Tibial nerve (tissue), 4 donors: ENCODE measurements at regions not wholly inside any gene's neighbourhood (a gene's known extent, or its start where the extent isn't known, plus 50 kb on each side); places are given as distances from the start of the nearest gene placed in this dataset.

ENCODE experiments used
- DNase-seq, 2 donors: peaks; one replicate each; pipeline ENCODE4 v3.0.0-alpha.2; 2019; ENCODE audit warnings: low spot score in 2 of 2
- H3K27ac ChIP-seq, 4 donors: fragments of 200-600 bp; sonication (generic) in 3 of 4; one replicate each; pipeline ENCODE4 v1.5.1; 2017 to 2019; ENCODE audit warnings: mild to moderate bottlenecking in 1 of 4
- H3K27me3 ChIP-seq, 2 donors: fragments of 200-600 bp; sonication (generic) in 1 of 2; one replicate each; pipeline versions ENCODE4 v1.5.1 to v1.6.0; 2017 to 2019
- H3K36me3 ChIP-seq, 3 donors: fragments of 200-600 bp; sonication (generic); one replicate each; pipeline ENCODE4 v1.5.1; 2018 to 2019
- H3K4me1 ChIP-seq, 4 donors: fragments of 200-600 bp; sonication (generic) in 3 of 4; one replicate each; pipeline ENCODE4 v1.5.1; 2017 to 2019
- H3K4me3 ChIP-seq, 4 donors: fragments of 200-600 bp; sonication (generic) in 3 of 4; one replicate each; pipeline ENCODE4 v1.5.1; 2017 to 2019; ENCODE audit warnings: mild to moderate bottlenecking in 1 of 4, moderate library complexity in 1 of 4
- H3K9me3 ChIP-seq, 4 donors: fragments of 200-600 bp; sonication (generic) in 3 of 4; one replicate each; pipeline ENCODE4 v1.5.1; 2017 to 2019
- CTCF ChIP-seq, 5 experiments: fragments of 200-600 bp in 3 of 5; fragments of 450-650 bp in 2 of 5; sonication (generic) in 3 of 5; IDR thresholded peaks; one replicate each; pipeline ENCODE4 v1.5.1; 2016 to 2019; ENCODE audit warnings: antibody characterized with exemption in 5 of 5, mild to moderate bottlenecking in 3 of 5, moderate library complexity in 2 of 5
- EP300 ChIP-seq, 2 donors: sonication (generic); formaldehyde crosslinking; IDR thresholded peaks; one replicate each; pipeline ENCODE4 v1.6.1; 2017; ENCODE audit warnings: antibody characterized with exemption in 2 of 2, mild to moderate bottlenecking in 1 of 2
- POLR2A ChIP-seq, 2 donors: fragments of 450-650 bp; IDR thresholded peaks; one replicate each; pipeline ENCODE4 v1.6.1; 2017; ENCODE audit warnings: antibody characterized with exemption in 2 of 2, mild to moderate bottlenecking in 2 of 2, moderate library complexity in 2 of 2
- WGBS, 2 donors: methylation state at CpG; one replicate each; pipeline ENCODE4 v1.1.5; 2018; 5-methylcytosine and 5-hydroxymethylcytosine counted together

GRCh38 chr5:143546394-143546793, 142.9 kb upstream of the NR3C1 start:
- no peak overlapping the region for H3K27ac ChIP-seq
- TF ChIP-seq EP300 (IDR thresholded peaks at IDR 0.05), result no peak
- TF ChIP-seq POLR2A (IDR thresholded peaks at IDR 0.05), result no peak
- TF ChIP-seq CTCF (IDR thresholded peaks at IDR 0.05), result no peak
- no peaks in the 10 kb centered on the region for H3K27me3 ChIP-seq
- peaks cover 0 to 5% (median 0%) of the 10 kb centered on the region in 4 donors for H3K9me3 ChIP-seq
- no peaks in the 10 kb centered on the region for H3K36me3 ChIP-seq
- DNase-seq, result no peak
- H3K4me1 ChIP-seq, result peaks cover 0 to 3% (median 0%) of the 10 kb centered on the region in 4 donors
- H3K4me3 ChIP-seq, result no peak overlapping the region

- DNase-seq, result no peak
- TF ChIP-seq CTCF (IDR thresholded peaks at IDR 0.05) (no peak), POLR2A (IDR thresholded peaks at IDR 0.05) (no peak), EP300 (IDR thresholded peaks at IDR 0.05) (no peak)
Observed at GRCh38 chr5:143544606-143545005, 141.1 kb upstream of the NR3C1 start.

GRCh38 chr5:143543358-143544255, 140.1 kb upstream of the NR3C1 start:
- Histone ChIP-seq H3K27ac (no peak overlapping the region), H3K4me3 (no peak overlapping the region), H3K4me1 (peaks cover 0 to 3% (median 0%) of the 10 kb centered on the region in 4 donors), H3K36me3 (no peaks in the 10 kb centered on the region), H3K27me3 (no peaks in the 10 kb centered on the region), H3K9me3 (peaks cover 0 to 15% (median 3%) of the 10 kb centered on the region in 4 donors)
- TF ChIP-seq POLR2A (IDR thresholded peaks at IDR 0.05), result no peak
- TF ChIP-seq CTCF (IDR thresholded peaks at IDR 0.05), result no peak
- TF ChIP-seq EP300 (IDR thresholded peaks at IDR 0.05), result no peak
- no peak for DNase-seq
- 54 to 64% methylated on average over 2 of the region's 2 CpGs for WGBS, 2 donors

More at GRCh38 chr5:143544606-143545005, 141.1 kb upstream of the NR3C1 start:
- H3K9me3 ChIP-seq, result peaks cover 0 to 8% (median under 1%) of the 10 kb centered on the region in 4 donors
- no peaks in the 10 kb centered on the region for H3K27me3 ChIP-seq
- no peak overlapping the region for H3K27ac ChIP-seq
- peaks cover 0 to 3% (median 0%) of the 10 kb centered on the region in 4 donors for H3K4me1 ChIP-seq
- H3K4me3 ChIP-seq, result no peak overlapping the region
- no peaks in the 10 kb centered on the region for H3K36me3 ChIP-seq

GRCh38 chr5:143542798-143543144, 139.3 kb upstream of the NR3C1 start:
- Histone ChIP-seq H3K36me3 (no peaks in the 10 kb centered on the region), H3K9me3 (peaks cover 0 to 15% (median 3%) of the 10 kb centered on the region in 4 donors), H3K27ac (no peak overlapping the region), H3K4me3 (no peak overlapping the region), H3K27me3 (no peaks in the 10 kb centered on the region), H3K4me1 (peaks cover 0 to 3% (median 0%) of the 10 kb centered on the region in 4 donors)
- no peak for TF ChIP-seq EP300 (IDR thresholded peaks at IDR 0.05)
- no peak for TF ChIP-seq CTCF (IDR thresholded peaks at IDR 0.05)
- no peak for TF ChIP-seq POLR2A (IDR thresholded peaks at IDR 0.05)
- no peak for DNase-seq
- 71 to 74% methylated on average over 3 of the region's 3 CpGs for WGBS, 2 donors
